Sigmoid colon (tissue), 4 donors: ENCODE measurements at regions not wholly inside any gene's neighbourhood (a gene's known extent, or its start where the extent isn't known, plus 50 kb on each side); places are given as distances from the start of the nearest gene placed in this dataset.

Experiments used
- CTCF ChIP-seq, 4 experiments: fragments of 450-650 bp in 3 of 4; fragments of 200-600 bp in 1 of 4; IDR thresholded peaks; one replicate each; pipeline ENCODE4 v1.5.1; 2016 to 2019; ENCODE audit warnings: antibody characterized with exemption in 4 of 4, mild to moderate bottlenecking in 3 of 4, moderate library complexity in 2 of 4
- POLR2AphosphoS5 ChIP-seq, 4 donors: sonication (generic); formaldehyde crosslinking; IDR thresholded peaks; one replicate each; pipeline ENCODE4 v1.6.1; 2017; ENCODE audit warnings: antibody characterized with exemption in 4 of 4

GRCh38 chr2:122236925-122237324 lies 481.5 kb downstream of the TSN start:
- TF ChIP-seq CTCF (IDR thresholded peaks at IDR 0.05) (no peak), POLR2AphosphoS5 (IDR thresholded peaks at IDR 0.05) (no peak)
